Mesothelial cell of epicardium (in vitro differentiated cells): ENCODE measurements at regions not wholly inside any gene's neighbourhood (a gene's known extent, or its start where the extent isn't known, plus 50 kb on each side); places are given as distances from the start of the nearest gene placed in this dataset.
"Not testable (repeated sequence)": the region's sequence is repeated elsewhere in the genome, so short reads cannot be mapped to it uniquely, and the experiment has no call there.

Experiments
- DNase-seq, 2 experiments: peaks; one replicate each; pipeline ENCODE4 v3.0.0; 2021; ENCODE audit warnings: low spot score in 2 of 2; ENCODE audit not compliant: unreplicated experiment in 2 of 2
- H3K27ac Mint-ChIP-seq: 2 replicates; pipeline ENCODE4 v1.8.0; 2021; ENCODE audit warnings: mixed read lengths
- H3K27me3 Mint-ChIP-seq: 2 replicates; pipeline ENCODE4 v1.8.0; 2021; ENCODE audit warnings: low read depth, mixed read lengths
- H3K36me3 Mint-ChIP-seq: 2 replicates; pipeline ENCODE4 v1.8.0; 2021; ENCODE audit warnings: mixed read lengths
- H3K4me1 Mint-ChIP-seq: 2 replicates; pipeline ENCODE4 v1.8.0; 2021; ENCODE audit warnings: mixed read lengths
- H3K4me3 Mint-ChIP-seq: 2 replicates; pipeline ENCODE4 v1.8.0; 2021; ENCODE audit warnings: mild to moderate bottlenecking, moderate library complexity, mixed read lengths
- H3K9me3 Mint-ChIP-seq: 2 replicates; pipeline ENCODE4 v1.8.0; 2021; ENCODE audit warnings: mixed read lengths
- CTCF ChIP-seq: fragments of 200-600 bp; sonication (generic); IDR thresholded peaks from one replicate; pipeline ENCODE4 v1.5.0; 2021; ENCODE audit warnings: antibody characterized with exemption; ENCODE audit not compliant: unreplicated experiment

DNA sequence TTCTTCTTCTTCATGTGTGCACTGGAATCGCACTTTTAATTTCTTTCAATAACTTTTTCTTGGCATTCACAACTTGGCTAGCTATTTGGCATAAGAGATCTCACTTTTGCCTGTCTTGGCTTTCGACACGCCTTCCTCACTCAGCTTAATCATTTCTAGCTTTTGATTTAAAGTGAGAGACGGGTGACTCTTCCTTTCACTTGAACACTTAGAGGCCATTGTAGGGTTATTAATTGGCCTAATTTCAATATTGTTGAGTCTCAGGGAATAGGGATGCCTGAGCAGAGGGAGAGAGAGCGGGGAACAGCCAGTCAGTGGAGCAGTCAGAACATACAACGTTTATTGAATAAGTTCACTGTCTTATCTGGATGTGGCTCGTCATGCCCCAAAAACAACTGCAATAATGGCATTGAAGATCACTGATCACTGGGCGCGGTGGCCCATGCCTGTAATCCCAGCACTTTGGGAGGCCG lies 200.3 kb downstream of the SEC14L1 start:
- H3K27me3 Mint-ChIP-seq = no peaks in the 10 kb centered on the region
- no peak for DNase-seq
- H3K4me3 Mint-ChIP-seq = no peak overlapping the region
- peaks cover 22% of the 10 kb centered on the region for H3K9me3 Mint-ChIP-seq
- peaks cover 3% of the 10 kb centered on the region for H3K4me1 Mint-ChIP-seq
- H3K27ac Mint-ChIP-seq = no peak overlapping the region
- TF ChIP-seq CTCF = no peak
- H3K36me3 Mint-ChIP-seq = peaks cover 17% of the 10 kb centered on the region

- H3K9me3 Mint-ChIP-seq = peaks cover 13% of the 10 kb centered on the region
- not testable (repeated sequence) for H3K27ac Mint-ChIP-seq, DNase-seq
Measured at GRCh38 chr17:77342656-77342990, 201.9 kb downstream of the SEC14L1 start.

GRCh38 chr17:77343031-77343800 lies 202.4 kb downstream of the SEC14L1 start:
- no peak for TF ChIP-seq CTCF
- Mint-ChIP-seq H3K4me3 (no peak overlapping the region), H3K27me3 (no peaks in the 10 kb centered on the region), H3K27ac (no peak overlapping the region), H3K4me1 (peaks cover 3% of the 10 kb centered on the region), H3K9me3 (peaks cover 12% of the 10 kb centered on the region), H3K36me3 (peaks cover 8% of the 10 kb centered on the region)
- DNase-seq = no peak

More at GRCh38 chr17:77342656-77342990, 201.9 kb downstream of the SEC14L1 start:
- H3K4me3 Mint-ChIP-seq, H3K27me3 Mint-ChIP-seq, H3K4me1 Mint-ChIP-seq, H3K36me3 Mint-ChIP-seq: not testable (repeated sequence)

- Mint-ChIP-seq H3K36me3 (peaks cover 8% of the 10 kb centered on the region), H3K27ac (no peak overlapping the region), H3K27me3 (no peaks in the 10 kb centered on the region), H3K4me3 (no peak overlapping the region), H3K9me3 (peaks cover 12% of the 10 kb centered on the region), H3K4me1 (peaks cover 3% of the 10 kb centered on the region)
- DNase-seq = no peak
- TF ChIP-seq CTCF = no peak
Measured at GRCh38 chr17:77344038-77344437, 203.3 kb downstream of the SEC14L1 start.

DNA sequence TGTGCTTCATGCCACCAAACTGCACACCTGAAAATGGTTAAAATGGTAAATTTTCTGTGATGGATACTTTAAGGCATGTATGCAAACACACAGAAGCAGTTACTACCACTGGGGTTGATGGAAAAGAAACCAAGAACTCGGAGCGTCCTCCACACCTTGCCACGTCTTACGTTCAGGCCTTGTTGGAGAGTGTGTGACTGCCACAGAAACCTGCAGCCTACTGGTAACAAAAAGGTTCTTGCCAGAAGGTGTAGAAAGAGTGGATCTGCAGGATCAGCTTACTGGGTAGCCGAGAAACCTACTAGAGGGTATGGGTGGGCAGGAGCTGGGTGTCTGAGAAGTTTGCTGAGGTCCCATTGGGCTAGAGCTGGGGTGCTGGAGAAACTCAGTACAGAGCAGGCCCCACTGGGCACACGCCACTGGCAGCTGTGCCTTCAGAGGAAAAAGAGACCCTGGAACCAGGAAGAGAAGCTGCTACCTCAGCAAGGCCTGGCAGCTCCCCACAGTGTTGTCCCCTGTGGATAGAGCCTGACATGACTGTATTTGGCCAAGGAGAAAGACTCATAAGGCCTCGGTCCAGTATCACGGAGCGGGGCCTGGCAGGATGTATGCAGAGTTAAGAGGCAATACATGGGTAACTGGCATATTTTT lies 204.6 kb downstream of the SEC14L1 start:
- peaks cover 5% of the 10 kb centered on the region for H3K4me1 Mint-ChIP-seq
- H3K27ac Mint-ChIP-seq = no peak overlapping the region
- DNase-seq = peak in 1 of 2 experiments; percentile 11
- no peaks in the 10 kb centered on the region for H3K27me3 Mint-ChIP-seq
- H3K4me3 Mint-ChIP-seq = no peak overlapping the region
- H3K9me3 Mint-ChIP-seq = peaks cover 12% of the 10 kb centered on the region
- TF ChIP-seq CTCF = no peak
- peaks cover 8% of the 10 kb centered on the region for H3K36me3 Mint-ChIP-seq

DNA sequence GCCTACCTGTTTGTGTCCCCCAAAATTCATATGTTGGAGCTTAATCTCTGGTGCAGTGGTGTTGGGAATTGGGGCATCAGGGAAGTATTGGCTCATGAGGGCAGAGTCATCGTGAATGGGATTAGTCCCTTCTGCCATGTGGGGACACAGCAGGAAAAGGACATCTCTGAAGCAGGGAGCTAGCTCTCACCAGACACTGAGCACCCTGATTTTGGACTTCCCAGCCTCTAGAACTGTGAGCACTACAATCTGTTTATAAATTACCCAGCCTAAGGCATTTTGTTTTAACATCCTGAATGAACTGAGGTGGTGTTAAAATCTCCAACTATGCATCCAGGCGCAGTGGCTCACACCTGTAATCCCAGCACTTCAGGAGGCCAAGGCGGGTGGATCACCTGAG lies 206.0 kb downstream of the SEC14L1 start:
- peak in 1 of 2 experiments; percentile 10 for DNase-seq
- Mint-ChIP-seq H3K4me3 (no peak overlapping the region), H3K27ac (no peak overlapping the region), H3K36me3 (peaks cover 8% of the 10 kb centered on the region), H3K4me1 (peaks cover 13% of the 10 kb centered on the region), H3K9me3 (peaks cover 12% of the 10 kb centered on the region), H3K27me3 (no peaks in the 10 kb centered on the region)
- no peak for TF ChIP-seq CTCF
